Activated B cell treated with CpG ODN at 0.5 μM for 24 hours (primary cell): ENCODE measurements at regions not wholly inside any gene's neighbourhood (a gene's known extent, or its start where the extent isn't known, plus 50 kb on each side); places are given as distances from the start of the nearest gene placed in this dataset.

Source experiments
- ATAC-seq: fragments of 200-7000 bp; cut with Tn5 transposase; one replicate; pipeline ENCODE4 v1.10.0; 2021; ENCODE audit warnings: low read depth, mild to moderate bottlenecking, moderate library complexity
- CTCF ChIA-PET: fragments of 350-600 bp; sonication (Branson Sonifier 250); formaldehyde crosslinking; loops from one replicate; lab custom pipeline; 2021; ENCODE audit warnings: antibody characterized with exemption; lab: Charles Lee
- POLR2A ChIA-PET: fragments of 350-600 bp; sonication (Branson Sonifier 250); formaldehyde crosslinking; loops from one replicate; lab custom pipeline; 2021; ENCODE audit warnings: antibody characterized with exemption; lab: Charles Lee
- DNase-seq: peaks from one replicate; pipeline ENCODE4 v3.0.0; 2022
- H3K27ac Mint-ChIP-seq: one replicate; pipeline ENCODE4 v1.8.0; 2020; ENCODE audit warnings: mixed read lengths
- H3K27me3 Mint-ChIP-seq: one replicate; pipeline ENCODE4 v1.8.0; 2021; ENCODE audit warnings: mixed read lengths
- H3K36me3 Mint-ChIP-seq: one replicate; pipeline ENCODE4 v1.8.0; 2021; ENCODE audit warnings: low read depth, mixed read lengths
- H3K4me1 Mint-ChIP-seq: one replicate; pipeline ENCODE4 v1.8.0; 2021; ENCODE audit warnings: mixed read lengths
- H3K4me3 Mint-ChIP-seq: one replicate; pipeline ENCODE4 v1.8.0; 2020; ENCODE audit warnings: mild to moderate bottlenecking, mixed read lengths
- H3K9me3 Mint-ChIP-seq: one replicate; pipeline ENCODE4 v1.8.0; 2020; ENCODE audit warnings: mixed read lengths
- intact Hi-C: fragments of 100-400 bp; cut with micrococcal nuclease; formaldehyde crosslinking; loops from one replicate; pipeline ENCODE4 v1.15.1; 2024
- TF ChIP-seq, protein P1 (sequence below): fragments of 200-600 bp; IDR thresholded peaks from one replicate; pipeline ENCODE4 v1.8.0; 2022; ENCODE audit warnings: antibody characterized with exemption, mild to moderate bottlenecking

DNA sequence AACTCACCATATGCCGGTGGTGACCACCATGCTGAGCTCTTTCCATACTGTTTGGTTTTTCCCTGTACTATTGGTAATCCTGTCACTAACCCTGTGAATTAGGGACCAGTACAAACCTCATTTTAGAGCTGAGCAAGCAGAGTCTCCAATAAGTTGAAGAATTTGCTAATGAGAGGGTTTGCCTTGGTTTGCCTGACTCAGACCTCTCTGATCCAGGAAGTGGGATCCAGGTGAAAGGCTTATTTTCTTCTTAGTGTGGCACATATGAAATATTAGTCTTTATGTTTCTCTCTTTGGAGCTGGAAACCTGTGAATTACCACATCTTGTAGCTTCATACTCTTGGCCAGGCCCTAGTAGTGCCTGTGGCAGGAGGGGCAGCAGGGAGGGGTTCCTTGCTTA is 114.1 kb upstream of the IGFBP3 start:
- Mint-ChIP-seq H3K27ac (no peak overlapping the region), H3K4me3 (no peak overlapping the region), H3K36me3 (no peaks in the 10 kb centered on the region), H3K27me3 (peaks cover 2% of the 10 kb centered on the region), H3K4me1 (no peaks in the 10 kb centered on the region), H3K9me3 (no peaks in the 10 kb centered on the region)
- ATAC-seq (no peak), DNase-seq (no peak)
- ChIA-PET CTCF (no interaction called here), POLR2A (no interaction called here)
- TF ChIP-seq, protein P1, sequence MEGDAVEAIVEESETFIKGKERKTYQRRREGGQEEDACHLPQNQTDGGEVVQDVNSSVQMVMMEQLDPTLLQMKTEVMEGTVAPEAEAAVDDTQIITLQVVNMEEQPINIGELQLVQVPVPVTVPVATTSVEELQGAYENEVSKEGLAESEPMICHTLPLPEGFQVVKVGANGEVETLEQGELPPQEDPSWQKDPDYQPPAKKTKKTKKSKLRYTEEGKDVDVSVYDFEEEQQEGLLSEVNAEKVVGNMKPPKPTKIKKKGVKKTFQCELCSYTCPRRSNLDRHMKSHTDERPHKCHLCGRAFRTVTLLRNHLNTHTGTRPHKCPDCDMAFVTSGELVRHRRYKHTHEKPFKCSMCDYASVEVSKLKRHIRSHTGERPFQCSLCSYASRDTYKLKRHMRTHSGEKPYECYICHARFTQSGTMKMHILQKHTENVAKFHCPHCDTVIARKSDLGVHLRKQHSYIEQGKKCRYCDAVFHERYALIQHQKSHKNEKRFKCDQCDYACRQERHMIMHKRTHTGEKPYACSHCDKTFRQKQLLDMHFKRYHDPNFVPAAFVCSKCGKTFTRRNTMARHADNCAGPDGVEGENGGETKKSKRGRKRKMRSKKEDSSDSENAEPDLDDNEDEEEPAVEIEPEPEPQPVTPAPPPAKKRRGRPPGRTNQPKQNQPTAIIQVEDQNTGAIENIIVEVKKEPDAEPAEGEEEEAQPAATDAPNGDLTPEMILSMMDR = no peak
- intact Hi-C loops = no loop called here

DNA sequence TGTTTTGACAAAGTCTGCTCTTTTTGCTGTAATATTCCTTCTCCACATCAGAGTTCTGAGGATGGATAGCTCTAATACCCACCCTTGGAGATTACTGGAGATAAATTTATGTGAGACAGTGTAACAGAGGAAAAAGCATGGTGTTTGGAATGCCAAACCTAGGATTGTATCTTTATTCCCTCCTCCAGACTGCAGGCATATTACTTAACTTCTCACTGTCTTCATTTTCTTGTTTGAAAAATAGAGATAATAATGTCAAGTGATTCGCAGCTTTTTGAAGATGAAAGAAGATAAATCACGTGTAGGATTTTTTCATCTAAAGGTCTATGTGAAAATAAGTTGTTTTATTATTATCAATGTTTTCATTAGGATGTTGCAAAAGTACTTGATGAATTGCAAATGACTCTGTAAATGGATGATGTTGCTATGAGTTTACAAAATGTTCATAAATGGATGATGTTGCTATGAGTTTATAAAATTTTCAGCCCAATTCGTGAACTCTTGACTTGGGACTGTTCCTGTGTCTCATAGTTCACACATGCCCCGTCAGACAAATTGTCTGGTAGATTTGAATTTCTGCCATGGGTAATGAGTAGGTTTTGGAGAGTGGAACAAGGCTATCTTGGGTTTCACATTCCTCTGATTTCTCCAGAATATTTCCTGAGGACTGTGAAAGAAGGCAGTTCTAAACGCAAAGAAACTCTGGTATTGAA is 113.1 kb upstream of the IGFBP3 start:
- ChIA-PET POLR2A (no interaction called here), CTCF (no interaction called here)
- no peaks in the 10 kb centered on the region for H3K9me3 Mint-ChIP-seq
- intact Hi-C loops = no loop called here
- DNase-seq (no peak), ATAC-seq (no peak)
- peaks cover 2% of the 10 kb centered on the region for H3K27me3 Mint-ChIP-seq
- H3K27ac Mint-ChIP-seq = no peak overlapping the region
- no peaks in the 10 kb centered on the region for H3K36me3 Mint-ChIP-seq
- TF ChIP-seq, protein P1 = no peak
- no peaks in the 10 kb centered on the region for H3K4me1 Mint-ChIP-seq
- no peak overlapping the region for H3K4me3 Mint-ChIP-seq

DNA sequence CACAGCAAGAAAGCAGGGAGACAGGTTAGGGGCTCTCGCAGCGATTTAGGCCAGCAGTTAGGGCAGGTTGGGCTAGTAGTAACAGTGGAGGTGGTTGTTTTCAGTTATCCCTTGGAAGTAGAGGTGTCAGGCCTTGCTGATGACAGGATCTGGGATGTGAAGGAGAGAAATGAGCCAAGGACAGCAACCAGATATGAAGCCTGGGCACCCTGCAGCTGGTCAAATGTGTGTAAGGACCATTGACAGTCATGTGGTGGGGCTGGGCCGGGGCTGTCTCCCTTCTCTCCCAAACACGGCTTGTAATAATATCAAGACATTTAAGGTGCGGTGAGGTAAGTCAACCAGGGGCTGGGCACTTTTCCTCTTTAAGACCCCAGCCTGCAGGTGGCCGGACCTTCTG is 112.5 kb upstream of the IGFBP3 start:
- DNase-seq = no peak
- ChIA-PET CTCF (no interaction called here), POLR2A (no interaction called here)
- Mint-ChIP-seq H3K27me3 (peaks cover 2% of the 10 kb centered on the region), H3K4me1 (no peaks in the 10 kb centered on the region), H3K27ac (no peak overlapping the region), H3K36me3 (no peaks in the 10 kb centered on the region), H3K9me3 (no peaks in the 10 kb centered on the region), H3K4me3 (no peak overlapping the region)
- ATAC-seq = no peak
- intact Hi-C loops = no loop called here
- TF ChIP-seq, protein P1 = no peak

DNA sequence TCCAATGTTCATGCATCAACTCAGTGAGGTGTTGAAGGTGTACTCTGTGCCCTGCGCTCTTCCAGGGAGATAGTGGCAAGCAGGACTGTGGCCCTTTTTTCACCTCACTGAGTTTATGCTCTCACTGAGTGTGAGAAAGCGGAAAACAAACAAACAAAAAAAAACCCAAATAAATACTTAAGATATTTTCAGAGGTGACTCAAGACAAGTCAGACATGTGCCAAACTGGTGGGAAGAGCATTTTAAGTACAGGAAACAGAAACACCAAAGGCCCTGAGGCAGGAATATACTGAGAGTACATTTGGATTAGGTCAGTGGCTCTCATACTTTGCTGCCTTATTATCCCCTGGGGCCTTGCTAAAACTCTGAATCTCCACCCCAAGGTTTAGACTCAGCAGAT is 111.9 kb upstream of the IGFBP3 start:
- DNase-seq = no peak
- Mint-ChIP-seq H3K4me3 (no peak overlapping the region), H3K9me3 (no peaks in the 10 kb centered on the region), H3K27me3 (peaks cover 2% of the 10 kb centered on the region), H3K4me1 (no peaks in the 10 kb centered on the region), H3K27ac (no peak overlapping the region), H3K36me3 (no peaks in the 10 kb centered on the region)
- POLR2A ChIA-PET = no interaction called here
- TF ChIP-seq, protein P1 = no peak
- intact Hi-C loops = no loop called here
- ATAC-seq = no peak
- CTCF ChIA-PET = no interaction called here

DNA sequence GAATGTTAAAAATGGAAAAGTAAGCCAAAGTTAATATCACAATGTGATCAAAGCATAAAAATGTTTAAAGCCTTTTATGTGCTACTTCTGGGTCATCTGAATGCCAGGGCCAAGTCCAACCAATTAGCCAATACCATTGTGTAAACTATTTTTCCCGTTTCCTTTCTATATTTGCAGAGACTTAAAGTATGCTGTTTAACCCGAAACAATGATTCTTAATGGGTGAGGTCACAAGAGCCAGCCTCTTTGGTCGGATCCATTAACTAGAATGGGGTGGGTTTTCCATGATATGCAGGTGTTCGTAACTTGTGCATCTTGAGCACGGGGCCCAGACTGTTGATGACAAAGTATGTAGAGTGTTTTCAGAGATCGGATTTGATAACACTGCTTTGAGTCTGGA is 111.3 kb upstream of the IGFBP3 start:
- Mint-ChIP-seq H3K27ac (no peak overlapping the region), H3K36me3 (no peaks in the 10 kb centered on the region), H3K4me3 (no peak overlapping the region), H3K27me3 (peaks cover 2% of the 10 kb centered on the region), H3K4me1 (no peaks in the 10 kb centered on the region), H3K9me3 (no peaks in the 10 kb centered on the region)
- CTCF ChIA-PET = no interaction called here
- intact Hi-C loops = no loop called here
- no peak for ATAC-seq
- TF ChIP-seq, protein P1 = no peak
- DNase-seq = no peak
- POLR2A ChIA-PET = no interaction called here
